Smooth muscle cell (in vitro differentiated cells): ENCODE measurements at regions not wholly inside any gene's neighbourhood (a gene's known extent, or its start where the extent isn't known, plus 50 kb on each side); places are given as distances from the start of the nearest gene placed in this dataset.

ENCODE experiments used
- DNase-seq: peaks from one replicate; lab custom pipeline; 2025; ENCODE audit not compliant: unreplicated experiment; lab: John Stamatoyannopoulos, UW
- H2AFZ ChIP-seq: fragments of 200-600 bp; sonication (generic); 2 replicates; pipeline ENCODE4 v1.6.0; 2016; ENCODE audit warnings: antibody characterized with exemption, low read depth, mild to moderate bottlenecking
- H3F3A ChIP-seq: fragments of 200-600 bp; sonication (generic); 2 replicates; pipeline ENCODE4 v1.6.0; 2017; ENCODE audit warnings: antibody characterized with exemption, low read depth
- H3K27ac ChIP-seq: fragments of 200-600 bp; sonication (generic); 2 replicates; pipeline ENCODE4 v1.5.1; 2016; ENCODE audit warnings: low read depth, mild to moderate bottlenecking
- H3K27me3 ChIP-seq: fragments of 200-600 bp; sonication (generic); 2 replicates; pipeline ENCODE4 v1.6.1; 2016; ENCODE audit warnings: low read depth, mild to moderate bottlenecking
- H3K36me3 ChIP-seq: fragments of 200-600 bp; sonication (generic); 2 replicates; pipeline ENCODE4 v1.5.1; 2016; ENCODE audit warnings: low read depth
- H3K4me1 ChIP-seq: fragments of 200-600 bp; sonication (generic); 2 replicates; pipeline ENCODE4 v1.5.1; 2016; ENCODE audit warnings: low read depth
- H3K4me2 ChIP-seq: fragments of 200-600 bp; sonication (generic); 2 replicates; pipeline ENCODE4 v1.6.0; 2016; ENCODE audit warnings: mild to moderate bottlenecking
- H3K4me3 ChIP-seq: fragments of 200-600 bp; sonication (generic); 2 replicates; pipeline ENCODE4 v1.5.1; 2016; ENCODE audit warnings: mild to moderate bottlenecking
- H3K79me2 ChIP-seq: fragments of 200-600 bp; sonication (generic); 2 replicates; pipeline ENCODE4 v1.6.0; 2016; ENCODE audit warnings: low read depth, mild to moderate bottlenecking
- H3K9ac ChIP-seq: fragments of 200-600 bp; sonication (generic); 2 replicates; pipeline ENCODE4 v1.6.0; 2016; ENCODE audit warnings: low read depth
- H3K9me3 ChIP-seq: fragments of 200-600 bp; sonication (generic); replicated peaks from 2 replicates; pipeline ENCODE4 v1.5.1; 2016; ENCODE audit warnings: low read depth
- H4K20me1 ChIP-seq: fragments of 200-600 bp; sonication (generic); 2 replicates; pipeline ENCODE4 v1.6.0; 2016; ENCODE audit warnings: low read depth
- CTCF ChIP-seq: fragments of 200-600 bp; sonication (generic); IDR thresholded peaks from 2 replicates; pipeline ENCODE4 v1.5.1; 2017; ENCODE audit warnings: borderline replicate concordance, mild to moderate bottlenecking, antibody characterized with exemption; ENCODE audit not compliant: insufficient read depth, poor library complexity, severe bottlenecking
- WGBS: methylation state at CpG from one replicate; pipeline ENCODE4 v1.1.7; 2016; ENCODE audit warnings: low lambda C conversion rate; 5-methylcytosine and 5-hydroxymethylcytosine counted together

GRCh38 chr14:31965735-31966598 is 111.1 kb upstream of the ARHGAP5 start:
- H3K27me3 ChIP-seq: no peaks in the 10 kb centered on the region
- H3K9me3 ChIP-seq: no peaks in the 10 kb centered on the region
- H3K4me3 ChIP-seq: no peak overlapping the region
- no peak overlapping the region for H2AFZ ChIP-seq
- DNase-seq: no peak
- no peaks in the 10 kb centered on the region for H3K79me2 ChIP-seq
- no peaks in the 10 kb centered on the region for H3K36me3 ChIP-seq
- H3K9ac ChIP-seq: no peak overlapping the region
- no peaks in the 10 kb centered on the region for H4K20me1 ChIP-seq
- H3K27ac ChIP-seq: peak overlapping the region; percentile 78
- peak overlapping the region; percentile 3 for H3K4me2 ChIP-seq
- no peak for TF ChIP-seq CTCF
- peaks cover 14% of the 10 kb centered on the region for H3F3A ChIP-seq
- peaks cover 10% of the 10 kb centered on the region for H3K4me1 ChIP-seq
- WGBS: 55% methylated on average over 9 of the region's 9 CpGs

- no peaks in the 10 kb centered on the region for H3K36me3 ChIP-seq
- H3F3A ChIP-seq: peaks cover 14% of the 10 kb centered on the region
- H3K9ac ChIP-seq: no peak overlapping the region
- no peaks in the 10 kb centered on the region for H4K20me1 ChIP-seq
- TF ChIP-seq CTCF: no peak
- WGBS: 87% methylated on average over 6 of the region's 6 CpGs
- no peak overlapping the region for H2AFZ ChIP-seq
- H3K79me2 ChIP-seq: no peaks in the 10 kb centered on the region
- peaks cover 10% of the 10 kb centered on the region for H3K4me1 ChIP-seq
- H3K4me3 ChIP-seq: no peak overlapping the region
- peak overlapping the region; percentile 78 for H3K27ac ChIP-seq
- no peaks in the 10 kb centered on the region for H3K9me3 ChIP-seq
- no peaks in the 10 kb centered on the region for H3K27me3 ChIP-seq
- H3K4me2 ChIP-seq: peak overlapping the region; percentile 30
- DNase-seq: no peak
Observed at GRCh38 chr14:31966896-31967668, 110.0 kb upstream of the ARHGAP5 start.

DNA sequence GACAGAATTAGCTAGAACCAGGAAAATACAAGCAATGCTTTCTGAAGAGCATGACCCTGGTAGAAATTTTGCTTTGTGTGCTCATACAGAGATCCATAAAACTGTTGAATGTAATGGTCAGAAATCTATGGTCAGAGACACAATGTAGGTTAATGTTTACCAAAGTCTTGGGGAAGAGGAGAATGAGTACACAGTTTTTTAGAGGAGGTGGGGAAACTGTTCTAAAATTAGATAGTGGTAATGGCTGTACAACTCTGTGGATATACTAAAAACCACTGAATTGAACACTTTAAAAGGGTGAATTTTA is 109.5 kb upstream of the ARHGAP5 start:
- Histone ChIP-seq H3K4me2 (peak overlapping the region; percentile 30), H3K4me1 (peaks cover 10% of the 10 kb centered on the region)

More for the DNA sequence above, 109.5 kb upstream of the ARHGAP5 start:
- Histone ChIP-seq H3K79me2 (no peaks in the 10 kb centered on the region), H3K9me3 (no peaks in the 10 kb centered on the region), H4K20me1 (no peaks in the 10 kb centered on the region), H3F3A (peaks cover 14% of the 10 kb centered on the region), H3K36me3 (no peaks in the 10 kb centered on the region), H3K27ac (peak overlapping the region; percentile 78), H3K4me3 (no peak overlapping the region), H2AFZ (no peak overlapping the region), H3K27me3 (no peaks in the 10 kb centered on the region), H3K9ac (no peak overlapping the region)
- TF ChIP-seq CTCF: no peak
- DNase-seq: no peak
